Smooth muscle cell (in vitro differentiated cells): ENCODE measurements at regions not wholly inside any gene's neighbourhood (a gene's known extent, or its start where the extent isn't known, plus 50 kb on each side); places are given as distances from the start of the nearest gene placed in this dataset.

Experiments used
- DNase-seq: peaks from one replicate; lab custom pipeline; 2025; ENCODE audit not compliant: unreplicated experiment; lab: John Stamatoyannopoulos, UW
- H2AFZ ChIP-seq: fragments of 200-600 bp; sonication (generic); 2 replicates; pipeline ENCODE4 v1.6.0; 2016; ENCODE audit warnings: antibody characterized with exemption, low read depth, mild to moderate bottlenecking
- H3F3A ChIP-seq: fragments of 200-600 bp; sonication (generic); 2 replicates; pipeline ENCODE4 v1.6.0; 2017; ENCODE audit warnings: antibody characterized with exemption, low read depth
- H3K27ac ChIP-seq: fragments of 200-600 bp; sonication (generic); 2 replicates; pipeline ENCODE4 v1.5.1; 2016; ENCODE audit warnings: low read depth, mild to moderate bottlenecking
- H3K27me3 ChIP-seq: fragments of 200-600 bp; sonication (generic); 2 replicates; pipeline ENCODE4 v1.6.1; 2016; ENCODE audit warnings: low read depth, mild to moderate bottlenecking
- H3K36me3 ChIP-seq: fragments of 200-600 bp; sonication (generic); 2 replicates; pipeline ENCODE4 v1.5.1; 2016; ENCODE audit warnings: low read depth
- H3K4me1 ChIP-seq: fragments of 200-600 bp; sonication (generic); 2 replicates; pipeline ENCODE4 v1.5.1; 2016; ENCODE audit warnings: low read depth
- H3K4me2 ChIP-seq: fragments of 200-600 bp; sonication (generic); 2 replicates; pipeline ENCODE4 v1.6.0; 2016; ENCODE audit warnings: mild to moderate bottlenecking
- H3K4me3 ChIP-seq: fragments of 200-600 bp; sonication (generic); 2 replicates; pipeline ENCODE4 v1.5.1; 2016; ENCODE audit warnings: mild to moderate bottlenecking
- H3K79me2 ChIP-seq: fragments of 200-600 bp; sonication (generic); 2 replicates; pipeline ENCODE4 v1.6.0; 2016; ENCODE audit warnings: low read depth, mild to moderate bottlenecking
- H3K9ac ChIP-seq: fragments of 200-600 bp; sonication (generic); 2 replicates; pipeline ENCODE4 v1.6.0; 2016; ENCODE audit warnings: low read depth
- H3K9me3 ChIP-seq: fragments of 200-600 bp; sonication (generic); replicated peaks from 2 replicates; pipeline ENCODE4 v1.5.1; 2016; ENCODE audit warnings: low read depth
- H4K20me1 ChIP-seq: fragments of 200-600 bp; sonication (generic); 2 replicates; pipeline ENCODE4 v1.6.0; 2016; ENCODE audit warnings: low read depth
- WGBS: methylation state at CpG from one replicate; pipeline ENCODE4 v1.1.7; 2016; ENCODE audit warnings: low lambda C conversion rate; 5-methylcytosine and 5-hydroxymethylcytosine counted together
- TF ChIP-seq, protein P1 (sequence below): fragments of 200-600 bp; sonication (generic); IDR thresholded peaks from 2 replicates; pipeline ENCODE4 v1.5.1; 2017; ENCODE audit warnings: borderline replicate concordance, mild to moderate bottlenecking, antibody characterized with exemption; ENCODE audit not compliant: insufficient read depth, poor library complexity, severe bottlenecking

DNA sequence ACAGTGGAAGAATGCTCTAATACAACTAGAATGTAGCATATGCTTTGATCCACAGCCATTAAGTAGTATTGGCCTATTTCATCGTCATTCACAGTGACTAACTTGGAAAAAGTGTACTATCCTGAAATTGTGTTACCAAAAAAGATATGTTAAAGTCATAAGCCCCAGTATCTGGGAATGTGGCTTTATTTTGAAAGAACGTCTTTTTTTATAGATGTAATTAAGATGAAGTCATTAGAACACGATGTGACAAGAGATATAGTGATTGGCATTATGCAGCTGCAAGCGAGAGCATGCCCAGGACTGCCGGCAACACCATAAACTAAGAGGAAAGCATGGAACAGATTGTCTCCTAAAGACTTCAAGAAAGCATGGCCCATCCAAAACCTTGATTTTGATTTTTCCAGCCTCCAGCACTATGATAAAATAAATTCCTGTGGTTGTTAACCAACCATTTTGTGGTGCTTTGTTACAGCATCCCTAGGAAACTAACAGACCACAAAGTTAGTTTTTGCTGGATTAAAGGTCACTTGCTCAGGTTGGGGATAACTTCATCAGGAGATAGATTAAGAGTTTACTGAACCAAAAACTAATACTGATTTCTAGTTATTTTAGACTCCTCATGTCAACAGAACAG is 870.6 kb upstream of the LRRC4C start:
- H3F3A ChIP-seq = no peaks in the 10 kb centered on the region
- H3K9me3 ChIP-seq = no peaks in the 10 kb centered on the region
- no peak overlapping the region for H3K4me2 ChIP-seq
- H2AFZ ChIP-seq = no peak overlapping the region
- H4K20me1 ChIP-seq = no peaks in the 10 kb centered on the region
- H3K27me3 ChIP-seq = no peaks in the 10 kb centered on the region
- no peak overlapping the region for H3K9ac ChIP-seq
- TF ChIP-seq, protein P1, sequence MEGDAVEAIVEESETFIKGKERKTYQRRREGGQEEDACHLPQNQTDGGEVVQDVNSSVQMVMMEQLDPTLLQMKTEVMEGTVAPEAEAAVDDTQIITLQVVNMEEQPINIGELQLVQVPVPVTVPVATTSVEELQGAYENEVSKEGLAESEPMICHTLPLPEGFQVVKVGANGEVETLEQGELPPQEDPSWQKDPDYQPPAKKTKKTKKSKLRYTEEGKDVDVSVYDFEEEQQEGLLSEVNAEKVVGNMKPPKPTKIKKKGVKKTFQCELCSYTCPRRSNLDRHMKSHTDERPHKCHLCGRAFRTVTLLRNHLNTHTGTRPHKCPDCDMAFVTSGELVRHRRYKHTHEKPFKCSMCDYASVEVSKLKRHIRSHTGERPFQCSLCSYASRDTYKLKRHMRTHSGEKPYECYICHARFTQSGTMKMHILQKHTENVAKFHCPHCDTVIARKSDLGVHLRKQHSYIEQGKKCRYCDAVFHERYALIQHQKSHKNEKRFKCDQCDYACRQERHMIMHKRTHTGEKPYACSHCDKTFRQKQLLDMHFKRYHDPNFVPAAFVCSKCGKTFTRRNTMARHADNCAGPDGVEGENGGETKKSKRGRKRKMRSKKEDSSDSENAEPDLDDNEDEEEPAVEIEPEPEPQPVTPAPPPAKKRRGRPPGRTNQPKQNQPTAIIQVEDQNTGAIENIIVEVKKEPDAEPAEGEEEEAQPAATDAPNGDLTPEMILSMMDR = no peak
- H3K4me3 ChIP-seq = no peak overlapping the region
- 58% methylated on average over 5 of the region's 5 CpGs for WGBS
- H3K27ac ChIP-seq = no peak overlapping the region
- H3K36me3 ChIP-seq = no peaks in the 10 kb centered on the region
- no peaks in the 10 kb centered on the region for H3K4me1 ChIP-seq
- H3K79me2 ChIP-seq = no peaks in the 10 kb centered on the region
- no peak for DNase-seq

DNA sequence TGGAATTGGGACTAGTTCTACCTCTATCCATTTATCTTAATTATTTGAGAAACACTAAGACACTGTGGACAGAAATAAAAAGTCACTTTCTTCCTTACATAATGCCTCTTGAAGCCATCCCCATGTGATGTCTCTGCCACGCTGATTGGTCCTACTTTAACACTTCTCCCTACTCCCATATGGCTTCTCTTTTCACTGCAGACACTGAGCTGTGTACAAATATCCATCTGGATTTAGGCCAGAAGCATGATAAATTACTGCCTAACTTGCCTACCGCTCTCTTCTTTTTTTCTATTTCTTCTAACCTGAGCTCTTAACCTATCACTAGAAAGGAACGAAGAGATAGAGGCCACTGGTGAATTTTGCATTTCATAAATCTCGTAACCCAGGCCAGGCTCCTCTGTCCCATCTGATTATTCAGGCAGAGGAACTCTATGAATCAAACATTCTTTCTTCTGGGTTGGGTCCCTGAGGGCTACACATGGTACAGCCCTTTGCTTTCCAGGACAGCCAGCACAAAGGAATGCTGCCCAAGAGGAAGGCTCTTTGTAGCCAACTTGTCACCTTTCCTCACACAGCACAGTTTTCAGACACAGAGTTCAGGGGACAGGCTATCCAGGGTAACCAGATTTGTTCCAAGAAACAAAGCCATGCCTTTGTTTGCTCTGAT is 878.5 kb upstream of the LRRC4C start:
- Histone ChIP-seq H4K20me1 (no peaks in the 10 kb centered on the region), H3K9me3 (no peaks in the 10 kb centered on the region), H3F3A (no peaks in the 10 kb centered on the region), H3K36me3 (no peaks in the 10 kb centered on the region), H3K4me3 (no peak overlapping the region), H3K4me1 (no peaks in the 10 kb centered on the region), H3K9ac (no peak overlapping the region), H3K79me2 (no peaks in the 10 kb centered on the region), H3K27ac (no peak overlapping the region), H3K27me3 (no peaks in the 10 kb centered on the region), H3K4me2 (no peak overlapping the region), H2AFZ (no peak overlapping the region)
- TF ChIP-seq, protein P1 = no peak
- 94% methylated on average over 4 of the region's 4 CpGs for WGBS
- DNase-seq = no peak

GRCh38 chr11:42344204-42344792 is 884.8 kb upstream of the LRRC4C start:
- Histone ChIP-seq H3K27me3 (no peaks in the 10 kb centered on the region), H3K9me3 (no peaks in the 10 kb centered on the region), H3K27ac (no peak overlapping the region), H4K20me1 (no peaks in the 10 kb centered on the region), H3K4me1 (no peaks in the 10 kb centered on the region), H3F3A (no peaks in the 10 kb centered on the region), H3K9ac (no peak overlapping the region), H3K36me3 (no peaks in the 10 kb centered on the region), H3K4me3 (no peak overlapping the region), H3K4me2 (no peak overlapping the region), H2AFZ (no peak overlapping the region), H3K79me2 (no peaks in the 10 kb centered on the region)
- WGBS = 96% methylated on average over 25 of the region's 25 CpGs
- TF ChIP-seq, protein P1 = no peak
- no peak for DNase-seq
